ENCODE measurements at regions not wholly inside any gene's neighbourhood (a gene's known extent, or its start where the extent isn't known, plus 50 kb on each side); places are given as distances from the start of the nearest gene placed in this dataset.

GRCh38 chr5:36373527-36374086 lies 71.9 kb upstream of the RANBP3L start:
- TF ChIP-seq, protein P1, sequence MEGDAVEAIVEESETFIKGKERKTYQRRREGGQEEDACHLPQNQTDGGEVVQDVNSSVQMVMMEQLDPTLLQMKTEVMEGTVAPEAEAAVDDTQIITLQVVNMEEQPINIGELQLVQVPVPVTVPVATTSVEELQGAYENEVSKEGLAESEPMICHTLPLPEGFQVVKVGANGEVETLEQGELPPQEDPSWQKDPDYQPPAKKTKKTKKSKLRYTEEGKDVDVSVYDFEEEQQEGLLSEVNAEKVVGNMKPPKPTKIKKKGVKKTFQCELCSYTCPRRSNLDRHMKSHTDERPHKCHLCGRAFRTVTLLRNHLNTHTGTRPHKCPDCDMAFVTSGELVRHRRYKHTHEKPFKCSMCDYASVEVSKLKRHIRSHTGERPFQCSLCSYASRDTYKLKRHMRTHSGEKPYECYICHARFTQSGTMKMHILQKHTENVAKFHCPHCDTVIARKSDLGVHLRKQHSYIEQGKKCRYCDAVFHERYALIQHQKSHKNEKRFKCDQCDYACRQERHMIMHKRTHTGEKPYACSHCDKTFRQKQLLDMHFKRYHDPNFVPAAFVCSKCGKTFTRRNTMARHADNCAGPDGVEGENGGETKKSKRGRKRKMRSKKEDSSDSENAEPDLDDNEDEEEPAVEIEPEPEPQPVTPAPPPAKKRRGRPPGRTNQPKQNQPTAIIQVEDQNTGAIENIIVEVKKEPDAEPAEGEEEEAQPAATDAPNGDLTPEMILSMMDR (conservative IDR thresholded peaks at IDR 0.05): no peak
- no peak for TF ChIP-seq EZH2 (IDR thresholded peaks at IDR 0.05; ENCODE audit: low read depth)
